Fibroblast of skin of back (primary cell): ENCODE measurements at regions not wholly inside any gene's neighbourhood (a gene's known extent, or its start where the extent isn't known, plus 50 kb on each side); places are given as distances from the start of the nearest gene placed in this dataset.

Experiments
- DNase-seq: peaks from one replicate; pipeline ENCODE4 v3.0.0-alpha.2; 2013

GRCh38 chr6:163825033-163825432, 410.5 kb downstream of the QKI start:
- peak; percentile 30 for DNase-seq

GRCh38 chr6:163823577-163823976, 409.1 kb downstream of the QKI start:
- DNase-seq = no peak

GRCh38 chr6:163820745-163821458, 406.4 kb downstream of the QKI start:
- DNase-seq = no peak

GRCh38 chr6:163820171-163820570, 405.7 kb downstream of the QKI start:
- DNase-seq = no peak

GRCh38 chr6:163818719-163819118, 404.2 kb downstream of the QKI start:
- DNase-seq = no peak

GRCh38 chr6:163816441-163816840, 401.9 kb downstream of the QKI start:
- no peak for DNase-seq

GRCh38 chr6:163815796-163816195, 401.3 kb downstream of the QKI start:
- no peak for DNase-seq

- peak; percentile 67 for DNase-seq
Observed at GRCh38 chr6:163814494-163815364, 400.2 kb downstream of the QKI start.

GRCh38 chr6:163813979-163814493, 399.5 kb downstream of the QKI start:
- no peak for DNase-seq

GRCh38 chr6:163811317-163811716, 396.8 kb downstream of the QKI start:
- no peak for DNase-seq

- no peak for DNase-seq
Observed at GRCh38 chr6:163809364-163809763, 394.8 kb downstream of the QKI start.

GRCh38 chr6:163808871-163809270, 394.4 kb downstream of the QKI start:
- DNase-seq = no peak

- no peak for DNase-seq
Observed at GRCh38 chr6:163808231-163808630, 393.7 kb downstream of the QKI start.

GRCh38 chr6:163806755-163807499, 392.4 kb downstream of the QKI start:
- no peak for DNase-seq

- no peak for DNase-seq
Observed at GRCh38 chr6:163804991-163805390, 390.5 kb downstream of the QKI start.

GRCh38 chr6:163802267-163802666, 387.7 kb downstream of the QKI start:
- no peak for DNase-seq

GRCh38 chr6:163797296-163797845, 382.9 kb downstream of the QKI start:
- peak; percentile 83 for DNase-seq

- peak; percentile 92 for DNase-seq
Observed at GRCh38 chr6:163793011-163793983, 378.8 kb downstream of the QKI start.

GRCh38 chr6:163790266-163790840, 375.8 kb downstream of the QKI start:
- DNase-seq = peak; percentile 70

- DNase-seq = no peak
Observed at GRCh38 chr6:163789199-163789810, 374.8 kb downstream of the QKI start.
